Colonic mucosa (tissue), 4 donors: ENCODE measurements at regions not wholly inside any gene's neighbourhood (a gene's known extent, or its start where the extent isn't known, plus 50 kb on each side); places are given as distances from the start of the nearest gene placed in this dataset.

Experiments
- DNase-seq: peaks from one replicate; pipeline ENCODE4 v3.0.0-alpha.2; 2020
- H3K27ac ChIP-seq: fragments of 200-600 bp; one replicate; pipeline ENCODE4 v1.8.0; 2021
- H3K27me3 ChIP-seq: fragments of 200-600 bp; one replicate; pipeline ENCODE4 v1.8.0; 2021
- H3K36me3 ChIP-seq: fragments of 200-600 bp; one replicate; pipeline ENCODE4 v1.8.0; 2021
- H3K4me1 ChIP-seq: fragments of 200-600 bp; one replicate; pipeline ENCODE4 v1.8.0; 2021; ENCODE audit warnings: mild to moderate bottlenecking
- H3K4me3 ChIP-seq: fragments of 200-600 bp; one replicate; pipeline ENCODE4 v1.8.0; 2021
- H3K9ac ChIP-seq, 2 donors: one replicate each; pipeline ENCODE4 v1.7.0; 2013; ENCODE audit warnings: control low read depth in 2 of 2, low read depth in 2 of 2, low read length in 2 of 2
- H3K9me3 ChIP-seq: fragments of 200-600 bp; one replicate; pipeline ENCODE4 v1.8.0; 2021
- intact Hi-C: fragments of 100-400 bp; cut with DNase I; formaldehyde crosslinking; loops from one replicate; pipeline ENCODE4 v1.14.1; 2022
- TF ChIP-seq, protein P1 (sequence below): fragments of 200-600 bp; IDR thresholded peaks from one replicate; pipeline ENCODE4 v1.8.0; 2022; ENCODE audit warnings: antibody characterized with exemption, mild to moderate bottlenecking
- donor health status: healthy.
- donor health status: DM: no; HTN: no; CAD: no.
- donor health status: DM: no; HTN: no; CAD: no.

DNA sequence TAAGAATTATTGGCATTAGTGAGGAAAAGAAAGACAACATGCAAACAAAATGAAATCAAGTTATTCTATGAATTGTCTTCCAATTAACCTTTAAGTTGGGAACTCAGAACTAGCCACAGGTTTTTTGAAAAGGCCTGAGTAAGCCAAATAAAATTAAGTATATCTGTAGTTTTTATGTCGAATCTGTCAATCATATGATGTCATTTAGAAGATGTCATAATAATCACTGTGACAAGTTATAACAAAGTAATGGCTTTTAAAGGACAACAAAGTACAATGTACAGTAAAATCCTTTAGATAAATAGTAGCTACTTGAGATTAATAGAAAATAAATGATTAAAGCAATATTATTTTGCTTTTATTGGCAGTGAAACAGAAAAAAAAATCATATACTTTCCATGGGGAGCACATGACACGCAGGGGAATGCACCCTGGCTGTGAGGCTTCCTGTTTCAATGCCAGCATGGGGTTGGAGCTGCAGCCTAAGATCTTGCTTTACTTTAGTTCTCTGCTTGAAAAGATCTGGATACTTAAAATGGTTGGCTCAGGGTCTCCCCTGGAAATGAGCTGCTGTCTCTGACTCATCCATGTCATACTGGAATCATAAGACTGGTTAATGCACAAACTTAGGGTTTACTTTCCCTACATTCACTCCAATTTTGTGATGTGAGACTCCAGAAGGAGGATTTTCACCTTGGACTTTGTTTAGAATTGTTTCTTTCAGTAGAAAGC, 284.3 kb downstream of the TAF11L14 start:
- Histone ChIP-seq H3K9me3 (no peaks in the 10 kb centered on the region), H3K36me3 (no peaks in the 10 kb centered on the region), H3K27ac (no peak overlapping the region), H3K4me3 (no peak overlapping the region), H3K27me3 (no peaks in the 10 kb centered on the region), H3K4me1 (no peaks in the 10 kb centered on the region), H3K9ac (no peak overlapping the region)
- no peak for DNase-seq
- TF ChIP-seq, protein P1, sequence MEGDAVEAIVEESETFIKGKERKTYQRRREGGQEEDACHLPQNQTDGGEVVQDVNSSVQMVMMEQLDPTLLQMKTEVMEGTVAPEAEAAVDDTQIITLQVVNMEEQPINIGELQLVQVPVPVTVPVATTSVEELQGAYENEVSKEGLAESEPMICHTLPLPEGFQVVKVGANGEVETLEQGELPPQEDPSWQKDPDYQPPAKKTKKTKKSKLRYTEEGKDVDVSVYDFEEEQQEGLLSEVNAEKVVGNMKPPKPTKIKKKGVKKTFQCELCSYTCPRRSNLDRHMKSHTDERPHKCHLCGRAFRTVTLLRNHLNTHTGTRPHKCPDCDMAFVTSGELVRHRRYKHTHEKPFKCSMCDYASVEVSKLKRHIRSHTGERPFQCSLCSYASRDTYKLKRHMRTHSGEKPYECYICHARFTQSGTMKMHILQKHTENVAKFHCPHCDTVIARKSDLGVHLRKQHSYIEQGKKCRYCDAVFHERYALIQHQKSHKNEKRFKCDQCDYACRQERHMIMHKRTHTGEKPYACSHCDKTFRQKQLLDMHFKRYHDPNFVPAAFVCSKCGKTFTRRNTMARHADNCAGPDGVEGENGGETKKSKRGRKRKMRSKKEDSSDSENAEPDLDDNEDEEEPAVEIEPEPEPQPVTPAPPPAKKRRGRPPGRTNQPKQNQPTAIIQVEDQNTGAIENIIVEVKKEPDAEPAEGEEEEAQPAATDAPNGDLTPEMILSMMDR = no peak
- intact Hi-C loops = no loop called here

DNA sequence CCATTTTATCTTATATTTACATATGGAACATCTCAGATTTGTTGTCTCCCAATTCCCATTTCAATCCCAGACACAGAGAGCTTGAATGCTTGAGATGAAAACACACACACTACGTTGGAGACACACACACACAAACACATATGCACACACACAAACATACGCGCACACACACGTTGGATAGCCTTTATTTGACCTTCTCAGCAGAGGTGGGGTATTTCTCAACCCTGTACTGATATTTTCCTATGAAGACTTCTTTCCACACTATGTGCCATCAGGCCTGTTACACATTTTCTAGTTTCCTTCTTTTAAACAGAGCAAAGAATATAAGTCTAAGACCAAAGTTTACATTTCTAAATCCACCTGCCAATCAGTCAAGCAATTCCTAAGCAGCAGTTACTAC, 291.0 kb downstream of the TAF11L14 start:
- no peak for DNase-seq
- TF ChIP-seq, protein P1 = no peak
- no peak overlapping the region for H3K4me3 ChIP-seq
- H3K4me1 ChIP-seq = no peaks in the 10 kb centered on the region
- no peaks in the 10 kb centered on the region for H3K9me3 ChIP-seq
- no peaks in the 10 kb centered on the region for H3K27me3 ChIP-seq
- intact Hi-C loops = no loop called here
- H3K9ac ChIP-seq = no peak overlapping the region
- H3K27ac ChIP-seq = no peak overlapping the region
- no peaks in the 10 kb centered on the region for H3K36me3 ChIP-seq

DNA sequence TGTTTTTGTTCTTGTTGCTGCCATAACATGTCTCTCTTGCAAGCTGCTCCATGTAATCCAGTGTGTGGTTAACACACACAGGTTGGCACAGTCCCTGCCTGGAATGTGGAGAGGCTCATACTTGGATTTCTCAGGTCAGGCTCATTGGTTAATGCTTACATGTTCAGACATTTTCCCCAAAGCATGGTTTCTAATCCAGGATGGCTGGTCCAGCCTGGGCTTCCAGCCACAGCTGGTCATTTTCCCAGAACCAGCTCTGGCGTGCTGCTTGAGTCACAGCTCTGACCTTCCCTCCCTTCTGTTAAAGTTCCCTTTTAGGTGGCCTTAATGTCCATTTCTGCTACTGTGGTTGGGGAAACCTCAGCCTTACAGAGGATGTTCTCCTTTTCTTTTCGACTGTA, 294.3 kb downstream of the TAF11L14 start:
- Histone ChIP-seq H3K36me3 (no peaks in the 10 kb centered on the region), H3K4me3 (no peak overlapping the region), H3K4me1 (no peaks in the 10 kb centered on the region), H3K27ac (no peak overlapping the region), H3K27me3 (no peaks in the 10 kb centered on the region), H3K9me3 (no peaks in the 10 kb centered on the region), H3K9ac (no peak overlapping the region)
- TF ChIP-seq, protein P1 = no peak
- no peak for DNase-seq
- intact Hi-C loops = no loop called here

DNA sequence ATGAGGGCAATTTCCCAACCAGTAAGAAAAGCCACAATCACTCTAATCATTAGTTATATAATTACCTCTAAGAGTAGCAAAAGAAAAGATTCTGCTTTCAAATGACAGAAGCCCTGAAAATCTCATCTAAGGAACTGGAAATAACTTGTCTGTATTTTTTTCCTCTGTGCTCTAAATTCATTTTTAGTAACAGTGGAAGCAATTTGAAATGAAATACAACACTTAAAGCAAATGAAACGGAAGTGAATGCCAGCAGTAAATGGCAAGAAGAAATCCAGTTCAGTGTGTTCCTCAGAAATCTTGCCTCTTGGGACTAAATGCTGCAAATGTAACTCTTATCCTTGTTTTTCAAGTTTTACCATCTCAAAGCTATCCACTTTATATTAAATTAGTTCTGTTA, 294.9 kb downstream of the TAF11L14 start:
- Histone ChIP-seq H3K27me3 (no peaks in the 10 kb centered on the region), H3K9ac (no peak overlapping the region), H3K9me3 (no peaks in the 10 kb centered on the region), H3K4me1 (no peaks in the 10 kb centered on the region), H3K36me3 (no peaks in the 10 kb centered on the region), H3K4me3 (no peak overlapping the region), H3K27ac (no peak overlapping the region)
- TF ChIP-seq, protein P1 = no peak
- intact Hi-C loops = no loop called here
- DNase-seq = no peak

DNA sequence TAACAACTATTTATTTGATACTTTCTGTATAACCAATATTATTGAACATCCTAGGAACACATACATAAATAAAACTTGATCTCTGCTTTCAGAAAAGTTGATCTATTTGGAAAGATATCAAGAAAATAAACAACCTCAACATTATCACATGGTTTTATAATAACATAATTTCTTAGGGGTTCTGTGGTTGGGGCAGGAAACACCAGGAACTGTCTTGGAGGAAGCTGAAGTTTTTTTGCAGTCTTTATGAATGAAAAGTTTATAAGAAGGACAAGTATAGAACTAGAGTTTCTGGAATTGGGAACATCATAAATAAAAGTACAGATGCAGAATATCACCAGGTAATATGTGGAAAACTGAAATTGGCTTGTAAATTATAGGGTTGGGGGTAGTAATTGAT, 296.1 kb downstream of the TAF11L14 start:
- Histone ChIP-seq H3K36me3 (no peaks in the 10 kb centered on the region), H3K27me3 (no peaks in the 10 kb centered on the region), H3K27ac (no peak overlapping the region), H3K9ac (no peak overlapping the region), H3K4me3 (no peak overlapping the region), H3K4me1 (no peaks in the 10 kb centered on the region), H3K9me3 (no peaks in the 10 kb centered on the region)
- intact Hi-C loops = no loop called here
- no peak for DNase-seq
- TF ChIP-seq, protein P1 = no peak
